Neutrophil (primary cell): ENCODE measurements at regions not wholly inside any gene's neighbourhood (a gene's known extent, or its start where the extent isn't known, plus 50 kb on each side); places are given as distances from the start of the nearest gene placed in this dataset.

Experiments
- H3K27ac ChIP-seq: fragments of 200-600 bp; sonication (generic); 2 replicates; pipeline ENCODE4 v1.5.1; 2016; ENCODE audit warnings: mild to moderate bottlenecking, moderate library complexity
- H3K27me3 ChIP-seq: fragments of 200-600 bp; sonication (generic); 2 replicates; pipeline ENCODE4 v1.6.0; 2016; ENCODE audit warnings: mild to moderate bottlenecking
- H3K36me3 ChIP-seq: fragments of 200-600 bp; sonication (generic); 2 replicates; pipeline ENCODE4 v1.5.1; 2017
- H3K4me1 ChIP-seq, 2 experiments: fragments of 200-600 bp in 1 of 2; sonication (generic) in 1 of 2; 1 replicate in 1 of 2; 2 replicates in 1 of 2; pipeline versions ENCODE4 v1.5.1 to v1.6.1; 2013 to 2016; ENCODE audit warnings: low read depth in 1 of 2, low read length in 1 of 2, mild to moderate bottlenecking in 1 of 2, moderate library complexity in 1 of 2; ENCODE audit not compliant: control insufficient read depth in 1 of 2, insufficient read depth in 1 of 2
- H3K4me3 ChIP-seq, 2 experiments: fragments of 200-600 bp in 1 of 2; sonication (generic) in 1 of 2; 1 replicate in 1 of 2; 2 replicates in 1 of 2; pipeline ENCODE4 v1.5.1; 2013 to 2016; ENCODE audit warnings: low read depth in 1 of 2, low read length in 1 of 2, mild to moderate bottlenecking in 1 of 2, moderate library complexity in 1 of 2
- H3K9me3 ChIP-seq: fragments of 200-600 bp; sonication (generic); 2 replicates; pipeline ENCODE4 v1.5.1; 2016
- CTCF ChIP-seq: fragments of 200-600 bp; sonication (generic); IDR thresholded peaks from 2 replicates; pipeline ENCODE4 v1.5.1; 2016; ENCODE audit warnings: antibody characterized with exemption

GRCh38 chr4:151858356-151858755 is 97.5 kb upstream of the GATB start:
- no peaks in the 10 kb centered on the region for H3K36me3 ChIP-seq
- no peak overlapping the region for H3K4me3 ChIP-seq
- H3K27me3 ChIP-seq: peaks cover 31% of the 10 kb centered on the region
- no peak overlapping the region for H3K27ac ChIP-seq
- no peaks in the 10 kb centered on the region for H3K9me3 ChIP-seq
- H3K4me1 ChIP-seq: peaks cover 10 to 11% of the 10 kb centered on the region in 2 experiments
- no peak for TF ChIP-seq CTCF

- Histone ChIP-seq H3K9me3 (no peaks in the 10 kb centered on the region), H3K4me1 (peaks cover 20 to 21% of the 10 kb centered on the region in 2 experiments), H3K27ac (no peak overlapping the region), H3K4me3 (no peak overlapping the region), H3K27me3 (peaks cover 31% of the 10 kb centered on the region), H3K36me3 (no peaks in the 10 kb centered on the region)
- no peak for TF ChIP-seq CTCF
Measured at GRCh38 chr4:151857368-151857767, 96.6 kb upstream of the GATB start.

- H3K9me3 ChIP-seq: no peaks in the 10 kb centered on the region
- no peaks in the 10 kb centered on the region for H3K36me3 ChIP-seq
- H3K27me3 ChIP-seq: peaks cover 34% of the 10 kb centered on the region
- no peak overlapping the region for H3K4me3 ChIP-seq
- TF ChIP-seq CTCF: no peak
- H3K4me1 ChIP-seq: peaks cover 21 to 25% of the 10 kb centered on the region in 2 experiments
- no peak overlapping the region for H3K27ac ChIP-seq
Measured at GRCh38 chr4:151855747-151856146, 94.9 kb upstream of the GATB start.

GRCh38 chr4:151854731-151855130 is 93.9 kb upstream of the GATB start:
- peaks cover 21 to 25% of the 10 kb centered on the region in 2 experiments for H3K4me1 ChIP-seq
- no peak for TF ChIP-seq CTCF
- H3K9me3 ChIP-seq: no peaks in the 10 kb centered on the region
- peaks cover 34% of the 10 kb centered on the region for H3K27me3 ChIP-seq
- no peak overlapping the region for H3K27ac ChIP-seq
- H3K4me3 ChIP-seq: no peak overlapping the region
- no peaks in the 10 kb centered on the region for H3K36me3 ChIP-seq

- Histone ChIP-seq H3K9me3 (no peaks in the 10 kb centered on the region), H3K27ac (no peak overlapping the region)
Measured at GRCh38 chr4:151853034-151853433, 92.2 kb upstream of the GATB start.

More at GRCh38 chr4:151853034-151853433, 92.2 kb upstream of the GATB start:
- Histone ChIP-seq H3K4me3 (no peak overlapping the region), H3K4me1 (peaks cover 21 to 25% of the 10 kb centered on the region in 2 experiments), H3K36me3 (no peaks in the 10 kb centered on the region), H3K27me3 (peaks cover 34% of the 10 kb centered on the region)
- TF ChIP-seq CTCF: no peak
